ENCODE measurements at regions not wholly inside any gene's neighbourhood (a gene's known extent, or its start where the extent isn't known, plus 50 kb on each side); places are given as distances from the start of the nearest gene placed in this dataset.

GRCh38 chr2:138157372-138157771 is 193.1 kb downstream of the HNMT start:
- TF ChIP-seq CTCF (IDR thresholded peaks at IDR 0.05): no peak
- TF ChIP-seq POLR2A (IDR thresholded peaks at IDR 0.05): no peak

Data from uterus (tissue), 2 donors.